Endothelial cell of umbilical vein (primary cell): ENCODE measurements at regions not wholly inside any gene's neighbourhood (a gene's known extent, or its start where the extent isn't known, plus 50 kb on each side); places are given as distances from the start of the nearest gene placed in this dataset.

Source experiments
- BruUV-seq: library from RNA; stranded (reverse); fragments of 400-500 nt; replicated peaks from 2 replicates; lab custom pipeline; 2021; lab: Mats Ljungman, UMichigan
- CTCF ChIA-PET: fragments of 300-600, 350-600 bp; sonication (Branson Sonifier 250); formaldehyde crosslinking; loops from one replicate; lab custom pipeline; 2021; ENCODE audit warnings: antibody characterized with exemption, inconsistent platforms; lab: Charles Lee
- POLR2A ChIA-PET: fragments of 300-600, 350-600 bp; sonication (Branson Sonifier 250); formaldehyde crosslinking; loops from one replicate; lab custom pipeline; 2021; ENCODE audit warnings: antibody characterized with exemption, inconsistent platforms; lab: Charles Lee
- DNase-seq: peaks from one replicate; pipeline ENCODE4 v3.0.0-alpha.2; 2011; ENCODE audit warnings: low read depth, low spot score
- FAIRE-seq: peaks from 2 replicates; lab custom pipeline; 2011; peaks lifted over from hg19 to GRCh38; lab: Jason Lieb, UNC
- H2AFZ ChIP-seq: 2 replicates; pipeline ENCODE4 v1.6.0; 2012; ENCODE audit warnings: low read depth, low read length, control low read depth, inconsistent platforms
- H3K27ac ChIP-seq: 2 replicates; pipeline ENCODE4 v1.5.1; 2011; ENCODE audit warnings: low read depth, mild to moderate bottlenecking, control low read depth, low read length, moderate library complexity; ENCODE audit not compliant: insufficient read depth
- H3K27me3 ChIP-seq, 2 experiments: 2 replicates each; pipeline versions ENCODE4 v1.6.0 to v1.6.1; 2011; ENCODE audit warnings: low read length in 2 of 2, mixed read lengths in 1 of 2; ENCODE audit not compliant: control insufficient read depth in 2 of 2, insufficient read depth in 2 of 2
- H3K36me3 ChIP-seq, 2 experiments: 2 replicates in 1 of 2; 3 replicates in 1 of 2; pipeline ENCODE4 v1.5.1; 2011; ENCODE audit warnings: low read length in 2 of 2, mild to moderate bottlenecking in 1 of 2, moderate library complexity in 1 of 2; ENCODE audit not compliant: control insufficient read depth in 2 of 2, insufficient read depth in 2 of 2; ENCODE audit errors: extremely low read depth in 1 of 2
- H3K4me1 ChIP-seq: 3 replicates; pipeline ENCODE4 v1.5.1; 2011; ENCODE audit warnings: mild to moderate bottlenecking, low read length; ENCODE audit not compliant: control insufficient read depth, insufficient read depth; ENCODE audit errors: extremely low read depth
- H3K4me2 ChIP-seq: 2 replicates; pipeline ENCODE4 v1.6.1; 2011; ENCODE audit warnings: low read length, control low read depth, mixed read lengths; ENCODE audit not compliant: insufficient read depth
- H3K4me3 ChIP-seq, 3 experiments: fragments of 200-600 bp in 1 of 3; sonication (generic), shearing (Covaris generic) in 1 of 3; replicated peaks in 1 of 3; 2 replicates each; pipeline ENCODE4 v1.5.1; 2011 to 2016; ENCODE audit warnings: control low read depth in 3 of 3, low read length in 3 of 3, mild to moderate bottlenecking in 2 of 3, inconsistent platforms in 1 of 3, low read depth in 1 of 3, moderate library complexity in 1 of 3; ENCODE audit not compliant: insufficient read depth in 1 of 3
- H3K79me2 ChIP-seq: 2 replicates; pipeline ENCODE4 v1.6.0; 2012; ENCODE audit warnings: low read length, inconsistent platforms; ENCODE audit not compliant: control insufficient read depth, insufficient read depth
- H3K9ac ChIP-seq: replicated peaks from 2 replicates; pipeline ENCODE3; 2011; ENCODE audit warnings: low read length, control low read depth; ENCODE audit not compliant: insufficient read depth; ENCODE audit errors: extremely low read depth
- H3K9me1 ChIP-seq: replicated peaks from 3 replicates; pipeline ENCODE4 v1.6.0; 2011; ENCODE audit warnings: mild to moderate bottlenecking, low read length; ENCODE audit not compliant: control insufficient read depth, insufficient read depth; ENCODE audit errors: extremely low read depth
- H3K9me3 ChIP-seq: replicated peaks from 2 replicates; pipeline ENCODE4 v1.5.1; 2012; ENCODE audit warnings: low read length, inconsistent platforms; ENCODE audit not compliant: control insufficient read depth, insufficient read depth
- H4K20me1 ChIP-seq: replicated peaks from 2 replicates; pipeline ENCODE3; 2011; ENCODE audit warnings: mild to moderate bottlenecking, low read length; ENCODE audit not compliant: control insufficient read depth, insufficient read depth; ENCODE audit errors: extremely low read depth
- EZH2 ChIP-seq: IDR thresholded peaks from 2 replicates; pipeline ENCODE4 v1.6.1; 2012; ENCODE audit warnings: borderline replicate concordance, low read depth, mild to moderate bottlenecking, moderate library complexity, low read length, inconsistent platforms; ENCODE audit not compliant: severe bottlenecking
- FOS ChIP-seq: IDR thresholded peaks from 2 replicates; pipeline ENCODE4 v1.6.1; 2011; ENCODE audit warnings: mild to moderate bottlenecking, low read length, moderate library complexity, borderline replicate concordance; ENCODE audit not compliant: insufficient read depth
- GATA2 ChIP-seq: IDR thresholded peaks from 2 replicates; pipeline ENCODE4 v1.7.0; 2011; ENCODE audit warnings: low read depth, mild to moderate bottlenecking, moderate library complexity, mixed read lengths, low read length; ENCODE audit not compliant: insufficient read length, insufficient read depth
- JUN ChIP-seq: IDR thresholded peaks from 2 replicates; pipeline ENCODE4 v1.6.1; 2011; ENCODE audit warnings: borderline replicate concordance, low read depth; ENCODE audit not compliant: insufficient read length, insufficient read depth
- MAX ChIP-seq: IDR thresholded peaks from 2 replicates; pipeline ENCODE4 v1.6.1; 2011; ENCODE audit not compliant: insufficient read depth, insufficient read length
- MYC ChIP-seq: IDR thresholded peaks from one replicate; pipeline ENCODE4 v1.6.1; 2011; ENCODE audit warnings: mild to moderate bottlenecking, low read depth, low read length
- POLR2A ChIP-seq: IDR thresholded peaks from 2 replicates; pipeline ENCODE4 v1.6.1; 2012; ENCODE audit warnings: low read depth, mild to moderate bottlenecking, control low read depth, low read length
- POLR2AphosphoS5 ChIP-seq: IDR thresholded peaks from 2 replicates; pipeline ENCODE4 v1.6.1; 2012; ENCODE audit warnings: low read depth, mild to moderate bottlenecking, control low read depth, low read length, moderate library complexity; ENCODE audit not compliant: insufficient read depth
- dilution Hi-C: fragments of 300-500 bp; cut with MboI; formaldehyde crosslinking; loops from one replicate; pipeline ENCODE4 v1.15.0; 2019; ENCODE audit warnings: low sequenced_read_pairs; ENCODE audit not compliant: extremely low pct_ligation_motif_present
- intact Hi-C: fragments of 100-400 bp; cut with micrococcal nuclease; formaldehyde crosslinking; loops from one replicate; pipeline ENCODE4 v1.10.0; 2022
- TF ChIP-seq, protein P1 (sequence below), 2 donors: IDR thresholded peaks; 1 replicate in 1 of 2; 2 replicates in 1 of 2; pipeline ENCODE4 v1.5.1; 2011; ENCODE audit warnings: low read length in 2 of 2, mild to moderate bottlenecking in 2 of 2, moderate library complexity in 2 of 2, control low read depth in 1 of 2, inconsistent platforms in 1 of 2, low read depth in 1 of 2; ENCODE audit not compliant: insufficient read depth in 1 of 2; ENCODE audit errors: extremely low read depth in 1 of 2

- no peaks in the 10 kb centered on the region for H3K4me1 ChIP-seq
- H2AFZ ChIP-seq, result no peak overlapping the region
- BruUV-seq, result no TSS peak
- H4K20me1 ChIP-seq, result no peaks in the 10 kb centered on the region
- no peak overlapping the region for H3K9ac ChIP-seq
- TF ChIP-seq MYC (no peak), MAX (no peak), POLR2A (no peak), GATA2 (no peak), JUN (no peak), POLR2AphosphoS5 (no peak), EZH2 (no peak), FOS (no peak)
- TF ChIP-seq, protein P1, sequence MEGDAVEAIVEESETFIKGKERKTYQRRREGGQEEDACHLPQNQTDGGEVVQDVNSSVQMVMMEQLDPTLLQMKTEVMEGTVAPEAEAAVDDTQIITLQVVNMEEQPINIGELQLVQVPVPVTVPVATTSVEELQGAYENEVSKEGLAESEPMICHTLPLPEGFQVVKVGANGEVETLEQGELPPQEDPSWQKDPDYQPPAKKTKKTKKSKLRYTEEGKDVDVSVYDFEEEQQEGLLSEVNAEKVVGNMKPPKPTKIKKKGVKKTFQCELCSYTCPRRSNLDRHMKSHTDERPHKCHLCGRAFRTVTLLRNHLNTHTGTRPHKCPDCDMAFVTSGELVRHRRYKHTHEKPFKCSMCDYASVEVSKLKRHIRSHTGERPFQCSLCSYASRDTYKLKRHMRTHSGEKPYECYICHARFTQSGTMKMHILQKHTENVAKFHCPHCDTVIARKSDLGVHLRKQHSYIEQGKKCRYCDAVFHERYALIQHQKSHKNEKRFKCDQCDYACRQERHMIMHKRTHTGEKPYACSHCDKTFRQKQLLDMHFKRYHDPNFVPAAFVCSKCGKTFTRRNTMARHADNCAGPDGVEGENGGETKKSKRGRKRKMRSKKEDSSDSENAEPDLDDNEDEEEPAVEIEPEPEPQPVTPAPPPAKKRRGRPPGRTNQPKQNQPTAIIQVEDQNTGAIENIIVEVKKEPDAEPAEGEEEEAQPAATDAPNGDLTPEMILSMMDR (IDR thresholded peaks at IDR 0.05; ENCODE audit: extremely low read depth in 1 of 2, insufficient read depth in 1 of 2, low read depth in 1 of 2, low read length in 2 of 2), result no peak
- H3K79me2 ChIP-seq, result no peaks in the 10 kb centered on the region
- intact Hi-C loops (no loop called here), dilution Hi-C loops (no loop called here)
- H3K9me1 ChIP-seq, result no peaks in the 10 kb centered on the region
- H3K27me3 ChIP-seq, result no peaks in the 10 kb centered on the region
- DNase-seq, result no peak
- H3K4me3 ChIP-seq, result no peak overlapping the region
- CTCF ChIA-PET, result no interaction called here
- H3K36me3 ChIP-seq, result no peaks in the 10 kb centered on the region
- no peak for FAIRE-seq
- H3K9me3 ChIP-seq, result no peaks in the 10 kb centered on the region
- POLR2A ChIA-PET, result no interaction called here
- H3K27ac ChIP-seq, result no peak overlapping the region
- no peak overlapping the region for H3K4me2 ChIP-seq
These were observed 67.1 kb downstream of the MRPL46 start for GRCh38 chr15:88400084-88400483.
